Endothelial cell of umbilical vein (primary cell): ENCODE measurements at regions not wholly inside any gene's neighbourhood (a gene's known extent, or its start where the extent isn't known, plus 50 kb on each side); places are given as distances from the start of the nearest gene placed in this dataset.

ENCODE experiments used
- BruUV-seq: library from RNA; stranded (reverse); fragments of 400-500 nt; replicated peaks from 2 replicates; lab custom pipeline; 2021; lab: Mats Ljungman, UMichigan
- CTCF ChIA-PET: fragments of 300-600, 350-600 bp; sonication (Branson Sonifier 250); formaldehyde crosslinking; loops from one replicate; lab custom pipeline; 2021; ENCODE audit warnings: antibody characterized with exemption, inconsistent platforms; lab: Charles Lee
- POLR2A ChIA-PET: fragments of 300-600, 350-600 bp; sonication (Branson Sonifier 250); formaldehyde crosslinking; loops from one replicate; lab custom pipeline; 2021; ENCODE audit warnings: antibody characterized with exemption, inconsistent platforms; lab: Charles Lee
- DNase-seq: peaks from one replicate; pipeline ENCODE4 v3.0.0-alpha.2; 2011; ENCODE audit warnings: low read depth, low spot score
- FAIRE-seq: peaks from 2 replicates; lab custom pipeline; 2011; peaks lifted over from hg19 to GRCh38; lab: Jason Lieb, UNC
- H2AFZ ChIP-seq: 2 replicates; pipeline ENCODE4 v1.6.0; 2012; ENCODE audit warnings: low read depth, low read length, control low read depth, inconsistent platforms
- H3K27ac ChIP-seq: 2 replicates; pipeline ENCODE4 v1.5.1; 2011; ENCODE audit warnings: low read depth, mild to moderate bottlenecking, control low read depth, low read length, moderate library complexity; ENCODE audit not compliant: insufficient read depth
- H3K27me3 ChIP-seq, 2 experiments: 2 replicates each; pipeline versions ENCODE4 v1.6.0 to v1.6.1; 2011; ENCODE audit warnings: low read length in 2 of 2, mixed read lengths in 1 of 2; ENCODE audit not compliant: control insufficient read depth in 2 of 2, insufficient read depth in 2 of 2
- H3K36me3 ChIP-seq, 2 experiments: 2 replicates in 1 of 2; 3 replicates in 1 of 2; pipeline ENCODE4 v1.5.1; 2011; ENCODE audit warnings: low read length in 2 of 2, mild to moderate bottlenecking in 1 of 2, moderate library complexity in 1 of 2; ENCODE audit not compliant: control insufficient read depth in 2 of 2, insufficient read depth in 2 of 2; ENCODE audit errors: extremely low read depth in 1 of 2
- H3K4me1 ChIP-seq: 3 replicates; pipeline ENCODE4 v1.5.1; 2011; ENCODE audit warnings: mild to moderate bottlenecking, low read length; ENCODE audit not compliant: control insufficient read depth, insufficient read depth; ENCODE audit errors: extremely low read depth
- H3K4me2 ChIP-seq: 2 replicates; pipeline ENCODE4 v1.6.1; 2011; ENCODE audit warnings: low read length, control low read depth, mixed read lengths; ENCODE audit not compliant: insufficient read depth
- H3K4me3 ChIP-seq, 3 experiments: fragments of 200-600 bp in 1 of 3; sonication (generic), shearing (Covaris generic) in 1 of 3; replicated peaks in 1 of 3; 2 replicates each; pipeline ENCODE4 v1.5.1; 2011 to 2016; ENCODE audit warnings: control low read depth in 3 of 3, low read length in 3 of 3, mild to moderate bottlenecking in 2 of 3, inconsistent platforms in 1 of 3, low read depth in 1 of 3, moderate library complexity in 1 of 3; ENCODE audit not compliant: insufficient read depth in 1 of 3
- H3K79me2 ChIP-seq: 2 replicates; pipeline ENCODE4 v1.6.0; 2012; ENCODE audit warnings: low read length, inconsistent platforms; ENCODE audit not compliant: control insufficient read depth, insufficient read depth
- H3K9ac ChIP-seq: replicated peaks from 2 replicates; pipeline ENCODE3; 2011; ENCODE audit warnings: low read length, control low read depth; ENCODE audit not compliant: insufficient read depth; ENCODE audit errors: extremely low read depth
- H3K9me1 ChIP-seq: replicated peaks from 3 replicates; pipeline ENCODE4 v1.6.0; 2011; ENCODE audit warnings: mild to moderate bottlenecking, low read length; ENCODE audit not compliant: control insufficient read depth, insufficient read depth; ENCODE audit errors: extremely low read depth
- H3K9me3 ChIP-seq: replicated peaks from 2 replicates; pipeline ENCODE4 v1.5.1; 2012; ENCODE audit warnings: low read length, inconsistent platforms; ENCODE audit not compliant: control insufficient read depth, insufficient read depth
- H4K20me1 ChIP-seq: replicated peaks from 2 replicates; pipeline ENCODE3; 2011; ENCODE audit warnings: mild to moderate bottlenecking, low read length; ENCODE audit not compliant: control insufficient read depth, insufficient read depth; ENCODE audit errors: extremely low read depth
- CTCF ChIP-seq, 2 donors: IDR thresholded peaks; 1 replicate in 1 of 2; 2 replicates in 1 of 2; pipeline ENCODE4 v1.5.1; 2011; ENCODE audit warnings: low read length in 2 of 2, mild to moderate bottlenecking in 2 of 2, moderate library complexity in 2 of 2, control low read depth in 1 of 2, inconsistent platforms in 1 of 2, low read depth in 1 of 2; ENCODE audit not compliant: insufficient read depth in 1 of 2; ENCODE audit errors: extremely low read depth in 1 of 2
- EZH2 ChIP-seq: IDR thresholded peaks from 2 replicates; pipeline ENCODE4 v1.6.1; 2012; ENCODE audit warnings: borderline replicate concordance, low read depth, mild to moderate bottlenecking, moderate library complexity, low read length, inconsistent platforms; ENCODE audit not compliant: severe bottlenecking
- FOS ChIP-seq: IDR thresholded peaks from 2 replicates; pipeline ENCODE4 v1.6.1; 2011; ENCODE audit warnings: mild to moderate bottlenecking, low read length, moderate library complexity, borderline replicate concordance; ENCODE audit not compliant: insufficient read depth
- MAX ChIP-seq: IDR thresholded peaks from 2 replicates; pipeline ENCODE4 v1.6.1; 2011; ENCODE audit not compliant: insufficient read depth, insufficient read length
- MYC ChIP-seq: IDR thresholded peaks from one replicate; pipeline ENCODE4 v1.6.1; 2011; ENCODE audit warnings: mild to moderate bottlenecking, low read depth, low read length
- POLR2AphosphoS5 ChIP-seq: IDR thresholded peaks from 2 replicates; pipeline ENCODE4 v1.6.1; 2012; ENCODE audit warnings: low read depth, mild to moderate bottlenecking, control low read depth, low read length, moderate library complexity; ENCODE audit not compliant: insufficient read depth
- dilution Hi-C: fragments of 300-500 bp; cut with MboI; formaldehyde crosslinking; loops from one replicate; pipeline ENCODE4 v1.15.0; 2019; ENCODE audit warnings: low sequenced_read_pairs; ENCODE audit not compliant: extremely low pct_ligation_motif_present
- intact Hi-C: fragments of 100-400 bp; cut with micrococcal nuclease; formaldehyde crosslinking; loops from one replicate; pipeline ENCODE4 v1.10.0; 2022

DNA sequence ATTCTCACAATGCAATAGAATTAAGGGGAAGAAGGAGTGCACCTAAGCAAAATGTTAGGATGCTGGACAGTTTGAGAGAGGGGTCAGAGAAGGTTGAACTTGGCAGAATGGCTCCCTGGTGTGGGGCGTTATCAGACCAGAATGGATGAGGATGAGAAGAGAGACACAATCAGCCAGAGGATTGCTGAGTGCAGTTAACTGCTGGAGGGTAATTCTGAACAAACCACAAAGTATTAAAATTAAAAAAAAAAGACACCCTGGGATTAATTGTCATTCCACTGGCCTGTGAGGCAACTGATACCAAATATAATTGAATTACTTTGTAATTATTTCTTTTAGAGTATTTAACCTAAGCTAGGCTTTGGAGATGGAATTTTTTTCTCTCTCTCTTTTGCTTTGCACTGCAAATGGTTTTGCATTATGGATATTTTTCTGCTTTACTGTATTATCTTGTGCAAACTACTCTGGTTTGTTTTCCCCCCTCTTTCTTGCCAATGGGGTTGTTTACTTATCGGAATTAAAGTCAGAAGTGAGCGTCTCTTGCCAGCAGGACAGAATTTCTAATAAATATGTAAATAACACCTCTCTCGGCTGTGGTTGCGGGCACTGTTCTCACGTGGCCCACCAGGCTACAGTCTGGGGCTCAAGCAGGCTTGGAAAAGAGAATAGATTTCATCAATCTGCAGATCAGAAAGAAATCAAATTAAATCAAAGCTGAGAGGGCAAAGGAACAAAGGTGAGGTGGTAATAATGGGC is 572.9 kb upstream of the CAMK1G start:
- H3K4me1 ChIP-seq, result no peaks in the 10 kb centered on the region
- no peaks in the 10 kb centered on the region for H3K36me3 ChIP-seq
- H3K9ac ChIP-seq, result no peak overlapping the region
- H3K9me3 ChIP-seq, result no peaks in the 10 kb centered on the region
- CTCF ChIA-PET, result no interaction called here
- TF ChIP-seq CTCF (IDR thresholded peaks at IDR 0.05; ENCODE audit: extremely low read depth in 1 of 2, insufficient read depth in 1 of 2, low read depth in 1 of 2, low read length in 2 of 2), result no peak
- TF ChIP-seq EZH2, result no peak
- no peak for TF ChIP-seq FOS
- TF ChIP-seq MYC, result no peak
- no peak for TF ChIP-seq POLR2AphosphoS5
- TF ChIP-seq MAX, result no peak
- intact Hi-C loops (no loop called here), dilution Hi-C loops (no loop called here)
- no peaks in the 10 kb centered on the region for H3K9me1 ChIP-seq
- no TSS peak for BruUV-seq
- H3K4me2 ChIP-seq, result no peak overlapping the region
- no peak for FAIRE-seq
- H4K20me1 ChIP-seq, result peaks cover 2% of the 10 kb centered on the region
- no peaks in the 10 kb centered on the region for H3K79me2 ChIP-seq
- H3K27ac ChIP-seq, result no peak overlapping the region
- POLR2A ChIA-PET, result no interaction called here
- peaks cover 1 to 3% of the 10 kb centered on the region in 2 experiments for H3K27me3 ChIP-seq
- H3K4me3 ChIP-seq, result no peak overlapping the region
- no peak overlapping the region for H2AFZ ChIP-seq
- no peak for DNase-seq
